Fibroblast of lung (primary cell): ENCODE measurements at regions not wholly inside any gene's neighbourhood (a gene's known extent, or its start where the extent isn't known, plus 50 kb on each side); places are given as distances from the start of the nearest gene placed in this dataset.

Experiments
- CTCF ChIP-seq, 2 donors: IDR thresholded peaks in 1 of 2; conservative IDR thresholded peaks in 1 of 2; 1 replicate in 1 of 2; 2 replicates in 1 of 2; pipeline ENCODE4 v1.5.1; 2011 to 2012; ENCODE audit warnings: low read length in 2 of 2, control low read depth in 1 of 2, inconsistent platforms in 1 of 2, low read depth in 1 of 2, mild to moderate bottlenecking in 1 of 2
- EZH2 ChIP-seq: IDR thresholded peaks from 2 replicates; pipeline ENCODE4 v1.5.1; 2012; ENCODE audit warnings: low read length, control low read depth, mild to moderate bottlenecking; ENCODE audit errors: missing control alignments

DNA sequence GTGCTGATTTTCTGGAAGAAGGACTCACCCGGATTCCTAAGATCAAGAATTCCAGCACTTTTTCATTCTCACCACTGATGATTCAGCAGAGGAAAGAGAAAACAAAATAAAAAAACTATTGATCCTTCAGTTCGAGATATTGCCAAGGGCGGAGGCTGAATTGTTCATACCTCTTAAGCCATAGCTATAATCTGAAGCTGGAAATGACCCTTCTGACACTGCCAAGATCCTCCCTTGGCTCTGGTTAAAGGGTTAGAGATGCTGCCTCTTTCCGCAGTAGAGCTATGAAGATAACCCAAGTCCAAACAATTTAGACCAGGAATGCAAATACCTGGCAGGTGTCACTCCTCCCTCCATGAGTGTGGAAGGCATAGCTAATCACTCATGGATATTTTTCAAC lies 73.0 kb downstream of the TMEM114 start:
- TF ChIP-seq CTCF (conservative IDR thresholded peaks at IDR 0.05 in 1 of 2, IDR thresholded peaks at IDR 0.05 in 1 of 2; ENCODE audit: low read depth in 1 of 2, low read length in 2 of 2) (no peak), EZH2 (no peak)
